ENCODE measurements at regions not wholly inside any gene's neighbourhood (a gene's known extent, or its start where the extent isn't known, plus 50 kb on each side); places are given as distances from the start of the nearest gene placed in this dataset.

GRCh38 chr11:109788948-109789490 lies 304.2 kb upstream of the ZC3H12C start:
- no peak for TF ChIP-seq CTCF (IDR thresholded peaks at IDR 0.05; ENCODE audit: insufficient read depth, missing control alignments)
- FAIRE-seq (no peak), DNase-seq (ENCODE audit: insufficient read length, low spot score) (no peak)

- FAIRE-seq (no peak), DNase-seq (ENCODE audit: insufficient read length, low spot score) (no peak)
- TF ChIP-seq CTCF (IDR thresholded peaks at IDR 0.05; ENCODE audit: insufficient read depth, missing control alignments), result no peak
These were observed 303.3 kb upstream of the ZC3H12C start for GRCh38 chr11:109789901-109790300.

GRCh38 chr11:109791337-109791736 lies 301.9 kb upstream of the ZC3H12C start:
- no peak for TF ChIP-seq CTCF (IDR thresholded peaks at IDR 0.05; ENCODE audit: insufficient read depth, missing control alignments)
- FAIRE-seq, result no peak
- DNase-seq (ENCODE audit: insufficient read length, low spot score), result no peak

GRCh38 chr11:109794501-109794900 lies 298.7 kb upstream of the ZC3H12C start:
- no peak for FAIRE-seq

GRCh38 chr11:109795234-109795633 lies 298.0 kb upstream of the ZC3H12C start:
- FAIRE-seq (no peak), DNase-seq (ENCODE audit: insufficient read length, low spot score) (no peak)
- no peak for TF ChIP-seq CTCF (IDR thresholded peaks at IDR 0.05; ENCODE audit: insufficient read depth, missing control alignments)

More at GRCh38 chr11:109794501-109794900, 298.7 kb upstream of the ZC3H12C start:
- DNase-seq (ENCODE audit: insufficient read length, low spot score), result no peak
- TF ChIP-seq CTCF (IDR thresholded peaks at IDR 0.05; ENCODE audit: insufficient read depth, missing control alignments), result no peak

GRCh38 chr11:109796253-109796652 lies 296.9 kb upstream of the ZC3H12C start:
- FAIRE-seq (no peak), DNase-seq (ENCODE audit: insufficient read length, low spot score) (no peak)
- TF ChIP-seq CTCF (IDR thresholded peaks at IDR 0.05; ENCODE audit: insufficient read depth, missing control alignments), result no peak

- TF ChIP-seq CTCF (IDR thresholded peaks at IDR 0.05; ENCODE audit: insufficient read depth, missing control alignments), result no peak
- no peak for FAIRE-seq
- no peak for DNase-seq (ENCODE audit: insufficient read length, low spot score)
These were observed 294.7 kb upstream of the ZC3H12C start for GRCh38 chr11:109798521-109798920.
